Heart left ventricle (tissue), 16 donors: ENCODE measurements at regions not wholly inside any gene's neighbourhood (a gene's known extent, or its start where the extent isn't known, plus 50 kb on each side); places are given as distances from the start of the nearest gene placed in this dataset.

Experiments
- ATAC-seq, 4 donors: fragments of 200-7000 bp; cut with Tn5 transposase; one replicate each; pipeline ENCODE4 v1.9.1; 2020 to 2022; ENCODE audit warnings: moderate library complexity in 4 of 4, mild to moderate bottlenecking in 3 of 4, moderate number of reproducible peaks in 1 of 4
- DNase-seq, 5 donors: peaks; one replicate each; pipeline ENCODE4 v3.0.0-alpha.2; 2020
- H3K27ac ChIP-seq, 12 donors: fragments of 200-600 bp; sonication (generic) in 4 of 12; one replicate each; pipeline versions ENCODE4 v1.5.0 to v1.8.0; 2016 to 2022; ENCODE audit warnings: mild to moderate bottlenecking in 2 of 12
- H3K27me3 ChIP-seq, 9 donors: fragments of 200-600 bp; sonication (generic) in 2 of 9; one replicate each; pipeline versions ENCODE4 v1.5.1 to v1.8.0; 2016 to 2022; ENCODE audit warnings: mild to moderate bottlenecking in 3 of 9
- H3K36me3 ChIP-seq, 9 donors: fragments of 200-600 bp; sonication (generic) in 2 of 9; one replicate each; pipeline versions ENCODE4 v1.5.0 to v1.8.0; 2018 to 2022; ENCODE audit warnings: mild to moderate bottlenecking in 2 of 9
- H3K4me1 ChIP-seq, 12 donors: fragments of 200-600 bp; sonication (generic) in 4 of 12; one replicate each; pipeline versions ENCODE4 v1.5.0 to v1.8.0; 2016 to 2022; ENCODE audit warnings: mild to moderate bottlenecking in 3 of 12
- H3K4me3 ChIP-seq, 12 donors: fragments of 200-600 bp; sonication (generic) in 4 of 12; one replicate each; pipeline versions ENCODE4 v1.5.0 to v1.8.0; 2017 to 2022; ENCODE audit warnings: mild to moderate bottlenecking in 9 of 12, moderate library complexity in 4 of 12
- H3K9me3 ChIP-seq, 12 donors: fragments of 200-600 bp; sonication (generic) in 4 of 12; one replicate each; pipeline versions ENCODE4 v1.5.0 to v1.8.0; 2016 to 2022; ENCODE audit warnings: mild to moderate bottlenecking in 1 of 12
- CTCF ChIP-seq, 12 donors: fragments of 200-600 bp; sonication (generic) in 4 of 12; IDR thresholded peaks; one replicate each; pipeline versions ENCODE4 v1.5.0 to v1.8.0; 2018 to 2022; ENCODE audit warnings: antibody characterized with exemption in 12 of 12, mild to moderate bottlenecking in 5 of 12
- POLR2A ChIP-seq, 2 donors: fragments of 450-650 bp; IDR thresholded peaks; one replicate each; pipeline ENCODE4 v1.6.1; 2017; ENCODE audit warnings: antibody characterized with exemption in 2 of 2, mild to moderate bottlenecking in 2 of 2, moderate library complexity in 2 of 2
- WGBS, 4 donors: extraction: QIAGEN DNeasy Blood & Tissue Kit in 2 of 4; methylation state at CpG; one replicate each; pipeline versions ENCODE4 v1.1.5 to v1.1.7; 2013 to 2018; 5-methylcytosine and 5-hydroxymethylcytosine counted together
- intact Hi-C, 10 donors: fragments of 100-400 bp; cut with DNase I; formaldehyde crosslinking; loops; one replicate each; pipeline versions ENCODE4 v1.11.1 to v1.14.2; 2022
- donor health status: ischemic (EF 13 %, LVEDD 7.1; RV severe dilation, severe dysfunction).
- donor health status: healthy with polysubstance abuse.
- donor health status: DM: no; HTN: yes; CAD: no.
- donor health status: DM: no; HTN: no; CAD: no.
- donor health status: ischemic (EF 25% LVEDD 6.9; RV normal size, moderate dysfunction).
- donor health status: ischemic (EF 25% LVEDD 5.7; RV mildly dilated, moderate dysfunction).
- donor health status: healthy.
- donor health status: DM: yes; HTN: yes; CAD: no.
- donor health status: ischemic (EF 35%, LVEDD 5.7; RV mildly dilated, moderate dysfunction).
- donor health status: nonischemic (EF 11% LVEDD 7.7; RV severe dilation, severe dysfunction).
- donor health status: DM: yes; HTN: yes; CAD: no.
- donor health status: PGD.
- donor health status: ischemic (EF 29% LVEDD 5.4; RV normal size, mild dysfunction).
- donor health status: nonischemic (EF 23%, LVEDD 6.1; RV moderate dilation, normal function).

- Histone ChIP-seq H3K4me1 (no peaks in the 10 kb centered on the region), H3K36me3 (no peaks in the 10 kb centered on the region), H3K27ac (no peak overlapping the region), H3K27me3 (peaks cover 0 to 19% (median 8%) of the 10 kb centered on the region in 9 donors), H3K9me3 (peaks cover 0 to 16% (median 4%) of the 10 kb centered on the region in 12 donors), H3K4me3 (no peak overlapping the region)
- WGBS, 4 donors, result 72 to 78% (median 75%) methylated on average over 7 to 10 of the region's 10 CpGs
- TF ChIP-seq POLR2A (IDR thresholded peaks at IDR 0.05), result no peak
- TF ChIP-seq CTCF (IDR thresholded peaks at IDR 0.05), result no peak
- intact Hi-C loops, result no loop called here
- ATAC-seq, result no peak
- DNase-seq, result peak in 1 of 5 donors; percentile 4
Measured at GRCh38 chr14:101135796-101136742, 232.5 kb upstream of the RTL1 start.

GRCh38 chr14:101137234-101137633 lies 233.7 kb upstream of the RTL1 start:
- Histone ChIP-seq H3K9me3 (peaks cover 0 to 28% (median 14%) of the 10 kb centered on the region in 12 donors), H3K27me3 (peaks cover 0 to 11% (median 5%) of the 10 kb centered on the region in 9 donors), H3K4me1 (no peaks in the 10 kb centered on the region), H3K27ac (no peak overlapping the region), H3K4me3 (no peak overlapping the region), H3K36me3 (no peaks in the 10 kb centered on the region)
- no peak for TF ChIP-seq POLR2A (IDR thresholded peaks at IDR 0.05)
- DNase-seq (no peak), ATAC-seq (no peak)
- intact Hi-C loops, result no loop called here
- whole genome bisulfite sequencing, 4 donors, result 84 to 86% (median 86%) methylated on average over 7 of the region's 7 CpGs

- ATAC-seq (no peak), DNase-seq (no peak)
- H3K4me3 ChIP-seq, result no peak overlapping the region
- intact Hi-C loops, result no loop called here
- 64 to 72% (median 71%) methylated on average over 2 of the region's 2 CpGs for WGBS, 4 donors
- H3K9me3 ChIP-seq, result peaks cover 0 to 40% (median 9%) of the 10 kb centered on the region in 12 donors
- no peak overlapping the region for H3K27ac ChIP-seq
- H3K27me3 ChIP-seq, result peaks cover 0 to 17% (median 0%) of the 10 kb centered on the region in 9 donors
- no peak for TF ChIP-seq CTCF (IDR thresholded peaks at IDR 0.05)
- TF ChIP-seq POLR2A (IDR thresholded peaks at IDR 0.05), result no peak
- no peaks in the 10 kb centered on the region for H3K36me3 ChIP-seq
- no peaks in the 10 kb centered on the region for H3K4me1 ChIP-seq
Measured at GRCh38 chr14:101147848-101148247, 244.3 kb upstream of the RTL1 start.

- intact Hi-C loops, result no loop called here
- H3K27me3 ChIP-seq, result peaks cover 0 to 30% (median 0%) of the 10 kb centered on the region in 9 donors
- no peak overlapping the region for H3K4me3 ChIP-seq
- TF ChIP-seq POLR2A (IDR thresholded peaks at IDR 0.05) (no peak), CTCF (IDR thresholded peaks at IDR 0.05) (no peak)
- no peaks in the 10 kb centered on the region for H3K4me1 ChIP-seq
- 51 to 62% (median 60%) methylated on average over 6 of the region's 6 CpGs for WGBS, 4 donors
- H3K9me3 ChIP-seq, result peaks cover 0 to 32% (median 9%) of the 10 kb centered on the region in 12 donors
- H3K27ac ChIP-seq, result no peak overlapping the region
- H3K36me3 ChIP-seq, result no peaks in the 10 kb centered on the region
- ATAC-seq (no peak), DNase-seq (no peak)
Measured at GRCh38 chr14:101150039-101150610, 246.6 kb upstream of the RTL1 start.
